PFSK-1 (cell line): ENCODE measurements at regions not wholly inside any gene's neighbourhood (a gene's known extent, or its start where the extent isn't known, plus 50 kb on each side); places are given as distances from the start of the nearest gene placed in this dataset.

Experiments
- FOXP2 ChIP-seq: optimal IDR thresholded peaks from 2 replicates; pipeline ENCODE3; 2011; ENCODE audit warnings: borderline replicate concordance, control low read depth, inconsistent platforms; ENCODE audit not compliant: insufficient read depth; ENCODE audit errors: extremely low read length, extremely low read depth
- POLR2AphosphoS5 ChIP-seq: IDR thresholded peaks from 2 replicates; pipeline ENCODE4 v1.6.1; 2012; ENCODE audit warnings: low read depth, mild to moderate bottlenecking, control low read depth, low read length, moderate library complexity
- SIN3A ChIP-seq: IDR thresholded peaks from 2 replicates; pipeline ENCODE4 v1.6.1; 2012; ENCODE audit warnings: mild to moderate bottlenecking, low read length, moderate library complexity, borderline replicate concordance; ENCODE audit not compliant: insufficient read depth
- TAF1 ChIP-seq: IDR thresholded peaks from 2 replicates; pipeline ENCODE4 v1.6.1; 2012; ENCODE audit warnings: low read length, control low read depth, borderline replicate concordance; ENCODE audit not compliant: insufficient read depth
- TF ChIP-seq, protein P1 (sequence below), 2 experiments: IDR thresholded peaks; 2 replicates each; pipeline versions ENCODE4 v1.6.1 to v1.8.0; 2011 to 2012; ENCODE audit warnings: low read depth in 2 of 2, low read length in 2 of 2, control low read depth in 1 of 2, inconsistent platforms in 1 of 2, mild to moderate bottlenecking in 1 of 2, moderate library complexity in 1 of 2; ENCODE audit not compliant: insufficient read depth in 1 of 2

DNA sequence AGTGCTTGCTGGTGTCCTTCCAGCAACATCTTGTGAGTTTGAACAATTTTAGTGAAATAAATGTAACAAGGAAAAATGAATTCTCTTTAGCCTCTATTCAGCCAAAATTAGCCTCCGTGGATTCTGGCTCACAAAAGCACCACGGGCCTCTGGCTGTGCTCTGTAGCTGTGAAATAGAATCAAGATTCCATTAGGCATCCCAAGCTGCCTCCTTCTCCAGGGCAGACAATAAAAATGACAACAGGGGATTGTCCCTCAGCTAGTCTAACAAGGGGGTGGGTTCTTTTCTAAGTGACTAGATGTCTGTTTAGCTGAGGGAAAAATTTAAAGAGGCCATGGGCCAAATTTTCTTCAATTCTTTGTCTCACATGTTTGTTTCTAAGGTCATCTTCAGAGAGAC, 254.7 kb upstream of the FIGN start:
- TF ChIP-seq, protein P1, sequence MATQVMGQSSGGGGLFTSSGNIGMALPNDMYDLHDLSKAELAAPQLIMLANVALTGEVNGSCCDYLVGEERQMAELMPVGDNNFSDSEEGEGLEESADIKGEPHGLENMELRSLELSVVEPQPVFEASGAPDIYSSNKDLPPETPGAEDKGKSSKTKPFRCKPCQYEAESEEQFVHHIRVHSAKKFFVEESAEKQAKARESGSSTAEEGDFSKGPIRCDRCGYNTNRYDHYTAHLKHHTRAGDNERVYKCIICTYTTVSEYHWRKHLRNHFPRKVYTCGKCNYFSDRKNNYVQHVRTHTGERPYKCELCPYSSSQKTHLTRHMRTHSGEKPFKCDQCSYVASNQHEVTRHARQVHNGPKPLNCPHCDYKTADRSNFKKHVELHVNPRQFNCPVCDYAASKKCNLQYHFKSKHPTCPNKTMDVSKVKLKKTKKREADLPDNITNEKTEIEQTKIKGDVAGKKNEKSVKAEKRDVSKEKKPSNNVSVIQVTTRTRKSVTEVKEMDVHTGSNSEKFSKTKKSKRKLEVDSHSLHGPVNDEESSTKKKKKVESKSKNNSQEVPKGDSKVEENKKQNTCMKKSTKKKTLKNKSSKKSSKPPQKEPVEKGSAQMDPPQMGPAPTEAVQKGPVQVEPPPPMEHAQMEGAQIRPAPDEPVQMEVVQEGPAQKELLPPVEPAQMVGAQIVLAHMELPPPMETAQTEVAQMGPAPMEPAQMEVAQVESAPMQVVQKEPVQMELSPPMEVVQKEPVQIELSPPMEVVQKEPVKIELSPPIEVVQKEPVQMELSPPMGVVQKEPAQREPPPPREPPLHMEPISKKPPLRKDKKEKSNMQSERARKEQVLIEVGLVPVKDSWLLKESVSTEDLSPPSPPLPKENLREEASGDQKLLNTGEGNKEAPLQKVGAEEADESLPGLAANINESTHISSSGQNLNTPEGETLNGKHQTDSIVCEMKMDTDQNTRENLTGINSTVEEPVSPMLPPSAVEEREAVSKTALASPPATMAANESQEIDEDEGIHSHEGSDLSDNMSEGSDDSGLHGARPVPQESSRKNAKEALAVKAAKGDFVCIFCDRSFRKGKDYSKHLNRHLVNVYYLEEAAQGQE (IDR thresholded peaks at IDR 0.05; ENCODE audit: insufficient read depth in 1 of 2, low read depth in 2 of 2, low read length in 2 of 2) = no peak
- TF ChIP-seq SIN3A = no peak

DNA sequence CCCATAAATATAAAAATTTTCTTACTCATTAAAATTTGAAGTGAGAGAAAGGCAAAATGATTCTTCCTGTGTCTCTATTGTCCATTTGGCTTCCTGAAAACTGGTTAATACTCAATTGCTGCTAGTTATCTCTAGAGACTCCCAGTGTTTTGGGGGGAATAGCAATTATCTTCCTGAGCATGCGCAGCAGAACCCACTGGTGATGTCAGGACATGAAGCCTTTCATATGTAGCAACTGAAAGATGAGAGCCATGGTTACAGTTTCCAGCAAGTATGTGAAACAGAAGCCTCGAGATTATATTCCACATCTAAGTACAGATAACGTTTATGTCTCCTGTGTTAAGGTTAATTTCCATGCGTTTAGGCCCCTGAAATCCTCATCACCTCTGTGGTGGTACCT, 254.3 kb upstream of the FIGN start:
- TF ChIP-seq, protein P1 (IDR thresholded peaks at IDR 0.05; ENCODE audit: insufficient read depth in 1 of 2, low read depth in 2 of 2, low read length in 2 of 2) = no peak
- TF ChIP-seq FOXP2 (no peak), TAF1 (no peak), POLR2AphosphoS5 (no peak), SIN3A (no peak)

DNA sequence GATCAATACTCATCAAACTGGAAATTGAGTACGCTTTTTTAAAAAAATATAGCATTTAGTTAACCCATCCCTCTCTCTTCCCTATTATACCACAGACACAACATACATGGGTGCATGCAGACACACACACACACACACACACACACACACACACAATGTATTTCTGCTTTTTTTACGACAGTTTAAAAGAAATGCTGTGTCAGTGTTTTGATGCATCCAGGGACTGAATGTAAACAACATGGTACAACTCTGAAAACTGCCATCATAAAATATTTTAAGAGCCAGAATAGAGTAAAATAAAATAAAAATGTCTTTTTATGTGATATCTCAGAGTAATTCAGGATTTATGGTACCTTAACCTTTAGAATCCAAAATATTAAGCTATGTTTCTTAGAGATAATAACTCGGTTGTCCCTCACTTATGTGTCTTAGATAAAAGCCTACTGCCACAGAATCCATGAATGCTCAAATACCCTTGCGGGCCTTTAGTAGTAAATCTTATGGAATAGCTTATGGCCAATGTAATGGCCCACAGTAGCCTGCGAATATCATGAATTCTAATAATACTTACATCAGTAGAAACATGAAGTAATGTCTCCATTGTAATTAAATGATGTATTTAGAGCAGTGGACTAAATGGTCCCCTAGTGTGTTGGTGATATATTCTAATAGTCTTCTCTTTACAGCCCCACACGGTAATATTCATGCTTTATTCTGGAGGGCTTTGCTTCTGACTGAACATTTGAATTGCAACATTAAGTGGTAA, 251.6 kb upstream of the FIGN start:
- TF ChIP-seq, protein P1 (IDR thresholded peaks at IDR 0.05; ENCODE audit: insufficient read depth in 1 of 2, low read depth in 2 of 2, low read length in 2 of 2) = no peak
- no peak for TF ChIP-seq TAF1
- TF ChIP-seq FOXP2 = no peak
- TF ChIP-seq SIN3A = no peak
- no peak for TF ChIP-seq POLR2AphosphoS5

DNA sequence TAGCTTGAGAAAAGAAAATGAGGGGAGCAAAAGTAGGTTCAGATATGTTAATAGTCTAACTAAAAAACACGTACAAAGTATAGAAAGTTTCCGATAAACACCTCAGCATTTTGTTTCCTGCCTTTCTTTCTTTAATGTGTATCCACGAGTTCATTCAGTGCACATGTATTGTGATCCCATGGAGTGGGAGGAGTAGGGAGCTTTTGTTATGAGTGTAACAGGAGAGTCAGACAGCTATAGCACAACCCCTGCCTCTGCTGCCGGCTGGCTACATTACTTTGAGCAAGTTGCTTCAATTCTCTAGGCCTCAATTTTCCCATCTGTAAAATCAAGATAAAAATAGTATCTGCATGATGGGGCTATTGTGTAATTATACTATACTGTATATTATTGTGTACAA, 249.2 kb upstream of the FIGN start:
- TF ChIP-seq POLR2AphosphoS5 = no peak
- no peak for TF ChIP-seq FOXP2
- no peak for TF ChIP-seq TAF1
- TF ChIP-seq, protein P1 (IDR thresholded peaks at IDR 0.05; ENCODE audit: insufficient read depth in 1 of 2, low read depth in 2 of 2, low read length in 2 of 2) = no peak
- no peak for TF ChIP-seq SIN3A

DNA sequence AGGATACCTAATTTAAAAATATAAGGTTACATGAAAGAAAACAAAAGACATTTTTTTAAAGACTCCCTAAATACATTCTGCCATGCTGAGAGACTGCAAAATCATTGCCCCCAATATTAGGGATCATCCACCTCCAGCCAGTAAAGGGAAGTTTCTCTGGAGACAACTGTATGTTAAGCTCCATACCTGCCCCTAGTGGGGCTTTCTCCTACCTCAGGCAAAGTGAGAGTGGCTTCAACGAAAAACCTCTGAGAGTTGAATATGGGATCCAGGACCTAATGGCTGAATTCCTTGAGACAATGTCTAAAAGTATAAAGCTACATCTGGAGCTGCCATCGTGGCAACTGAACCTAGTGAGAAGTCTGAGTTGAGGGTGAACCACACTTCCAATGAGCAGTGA, 248.1 kb upstream of the FIGN start:
- TF ChIP-seq FOXP2 (no peak), POLR2AphosphoS5 (no peak), SIN3A (no peak), TAF1 (no peak)
- TF ChIP-seq, protein P1 (IDR thresholded peaks at IDR 0.05; ENCODE audit: insufficient read depth in 1 of 2, low read depth in 2 of 2, low read length in 2 of 2) = no peak
